HepG2 (cell line): ENCODE measurements at regions not wholly inside any gene's neighbourhood (a gene's known extent, or its start where the extent isn't known, plus 50 kb on each side); places are given as distances from the start of the nearest gene placed in this dataset.

ENCODE experiments used
- ATAC-seq: fragments of 200-7000 bp; cut with Tn5 transposase; 3 replicates; pipeline ENCODE4 v1.9.1; 2020; ENCODE audit warnings: mild to moderate bottlenecking, moderate library complexity
- BruUV-seq: library from RNA; stranded (reverse); fragments of 400-500 nt; replicated peaks from 2 replicates; lab custom pipeline; 2021; lab: Mats Ljungman, UMichigan
- CTCF ChIA-PET: fragments of 300-600 bp; formaldehyde crosslinking; extraction: SDS; loops from one replicate; lab custom pipeline; 2021; ENCODE audit warnings: low total read pairs, inconsistent platforms, low intra/inter-chr PET ratio; lab: Yijun Ruan, JAX
- POLR2A ChIA-PET: fragments of 350-600 bp; sonication (Branson Sonifier 250); formaldehyde crosslinking; loops from one replicate; lab custom pipeline; 2020; ENCODE audit warnings: antibody characterized with exemption, inconsistent platforms; lab: Yijun Ruan, JAX
- DNase-seq: peaks from one replicate; pipeline ENCODE4 v3.0.0-alpha.2; 2015; ENCODE audit warnings: low spot score
- FAIRE-seq: peaks from 3 replicates; lab custom pipeline; 2011; peaks lifted over from hg19 to GRCh38; lab: Jason Lieb, UNC
- H2AFZ ChIP-seq: one replicate; pipeline ENCODE4 v1.6.1; 2011; ENCODE audit warnings: low read length, inconsistent platforms
- H3K27ac ChIP-seq: fragments of 300-600 bp; 3 replicates; pipeline ENCODE4 v1.8.0; 2011; ENCODE audit warnings: mixed run types, mild to moderate bottlenecking, mixed read lengths, low read length, inconsistent platforms; ENCODE audit not compliant: insufficient read depth; ENCODE audit errors: extremely low read length
- H3K27me3 ChIP-seq, 2 experiments: fragments of 200-600 bp in 1 of 2; 2 replicates in 1 of 2; 3 replicates in 1 of 2; pipeline versions ENCODE4 v1.6.0 to v1.8.0; 2011; ENCODE audit warnings: low read length in 2 of 2, mild to moderate bottlenecking in 2 of 2, moderate library complexity in 2 of 2, inconsistent platforms in 1 of 2; ENCODE audit not compliant: insufficient read depth in 2 of 2, control insufficient read depth in 1 of 2
- H3K36me3 ChIP-seq, 2 experiments: fragments of 200-600 bp in 1 of 2; replicated peaks in 1 of 2; 2 replicates in 1 of 2; 3 replicates in 1 of 2; pipeline versions ENCODE4 v1.5.1 to v1.8.0; 2011; ENCODE audit warnings: low read length in 2 of 2, inconsistent platforms in 1 of 2; ENCODE audit not compliant: insufficient read depth in 2 of 2, control insufficient read depth in 1 of 2
- H3K4me1 ChIP-seq: 2 replicates; pipeline ENCODE4 v1.5.1; 2012; ENCODE audit warnings: low read length, inconsistent platforms; ENCODE audit not compliant: insufficient read depth
- H3K4me2 ChIP-seq: 2 replicates; pipeline ENCODE4 v1.6.0; 2011; ENCODE audit warnings: low read depth, low read length, inconsistent platforms
- H3K4me3 ChIP-seq, 3 experiments: fragments of 200-600 bp in 1 of 3; sonication (generic), shearing (Covaris generic) in 1 of 3; replicated peaks in 1 of 3; 2 replicates each; pipeline ENCODE4 v1.5.1; 2011 to 2016; ENCODE audit warnings: low read length in 3 of 3, inconsistent platforms in 2 of 3, low read depth in 2 of 3, mild to moderate bottlenecking in 2 of 3, control low read depth in 1 of 3, mixed read lengths in 1 of 3; ENCODE audit not compliant: insufficient read depth in 1 of 3
- H3K79me2 ChIP-seq: one replicate; pipeline ENCODE4 v1.6.1; 2011; ENCODE audit warnings: low read length, inconsistent platforms; ENCODE audit not compliant: insufficient read depth
- H3K9ac ChIP-seq: 2 replicates; pipeline ENCODE4 v1.6.0; 2011; ENCODE audit warnings: mild to moderate bottlenecking, low read depth, low read length, inconsistent platforms; ENCODE audit not compliant: insufficient read depth
- H3K9me3 ChIP-seq: 2 replicates; pipeline ENCODE4 v1.5.1; 2012; ENCODE audit warnings: mild to moderate bottlenecking, low read length
- H4K20me1 ChIP-seq: 2 replicates; pipeline ENCODE4 v1.6.0; 2011; ENCODE audit warnings: inconsistent platforms, mild to moderate bottlenecking, low read length, moderate library complexity; ENCODE audit not compliant: insufficient read depth
- REL ChIP-seq: sonication (generic); formaldehyde crosslinking; conservative IDR thresholded peaks from 2 replicates; pipeline ENCODE4 v1.8.0; 2022; ENCODE audit warnings: mild to moderate bottlenecking, missing genetic modification reagents, moderate library complexity
- SYNCRIP ChIP-seq: fragments of 200-400 bp; formaldehyde crosslinking; IDR thresholded peaks from 2 replicates; pipeline ENCODE4 v1.6.1; 2018; ENCODE audit warnings: mild to moderate bottlenecking, low read depth, low read length; ENCODE audit not compliant: insufficient read depth
- ZNF567 ChIP-seq: sonication (generic); formaldehyde crosslinking; IDR thresholded peaks from 2 replicates; pipeline ENCODE4 v1.8.1; 2023; ENCODE audit warnings: mild to moderate bottlenecking, missing genetic modification reagents, borderline replicate concordance
- ZNF720 ChIP-seq: sonication (generic); formaldehyde crosslinking; IDR thresholded peaks from 2 replicates; pipeline ENCODE4 v1.4.0; 2020; ENCODE audit warnings: missing genetic modification reagents
- WGBS: methylation state at CpG from one replicate; pipeline ENCODE4 v1.1.6; 2017; ENCODE audit warnings: low lambda C conversion rate; 5-methylcytosine and 5-hydroxymethylcytosine counted together
- in situ Hi-C: cut with HindIII; loops from 2 replicates; pipeline ENCODE4 v1.10.0; 2017; ENCODE audit warnings: low pct_unique_long_range_greater_than_20kb; ENCODE audit not compliant: extremely low pct_ligation_motif_present
- intact Hi-C: fragments of 100-400 bp; cut with micrococcal nuclease; formaldehyde crosslinking; loops from one replicate; pipeline ENCODE4 v1.10.0; 2022; ENCODE audit not compliant: unreplicated experiment
- TF ChIP-seq, protein P1 (sequence below): sonication (generic); formaldehyde crosslinking; IDR thresholded peaks from 2 replicates; pipeline ENCODE4 v1.8.0; 2022; ENCODE audit warnings: low read depth, missing genetic modification reagents
- TF ChIP-seq, protein P2 (sequence below): sonication (generic); formaldehyde crosslinking; IDR thresholded peaks from 2 replicates; pipeline ENCODE4 v1.4.0; 2020; ENCODE audit warnings: missing genetic modification reagents, mild to moderate bottlenecking, borderline replicate concordance

DNA sequence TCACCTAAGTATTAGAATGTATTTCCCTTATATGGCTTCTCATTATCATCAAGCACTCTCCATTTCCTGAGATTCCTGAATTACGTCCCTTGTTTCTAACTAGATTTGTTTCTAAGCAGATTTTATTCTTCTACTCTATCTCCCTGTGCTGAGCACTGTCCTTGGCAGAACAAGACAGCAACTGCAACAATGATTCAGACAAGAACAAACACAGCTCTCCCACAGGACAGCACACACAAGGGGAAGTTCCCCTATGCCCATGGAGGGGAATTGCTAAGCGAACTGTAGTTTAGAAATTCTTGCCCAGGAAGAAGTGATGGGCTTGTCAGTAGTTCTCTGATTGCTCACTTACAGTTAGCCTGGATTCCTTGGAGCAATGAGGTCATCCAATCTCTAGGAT is 759.9 kb downstream of the DTWD2 start (continued):
- no peak for TF ChIP-seq ZNF720 (CRISPR knock-in tag)
- TF ChIP-seq, protein P1, sequence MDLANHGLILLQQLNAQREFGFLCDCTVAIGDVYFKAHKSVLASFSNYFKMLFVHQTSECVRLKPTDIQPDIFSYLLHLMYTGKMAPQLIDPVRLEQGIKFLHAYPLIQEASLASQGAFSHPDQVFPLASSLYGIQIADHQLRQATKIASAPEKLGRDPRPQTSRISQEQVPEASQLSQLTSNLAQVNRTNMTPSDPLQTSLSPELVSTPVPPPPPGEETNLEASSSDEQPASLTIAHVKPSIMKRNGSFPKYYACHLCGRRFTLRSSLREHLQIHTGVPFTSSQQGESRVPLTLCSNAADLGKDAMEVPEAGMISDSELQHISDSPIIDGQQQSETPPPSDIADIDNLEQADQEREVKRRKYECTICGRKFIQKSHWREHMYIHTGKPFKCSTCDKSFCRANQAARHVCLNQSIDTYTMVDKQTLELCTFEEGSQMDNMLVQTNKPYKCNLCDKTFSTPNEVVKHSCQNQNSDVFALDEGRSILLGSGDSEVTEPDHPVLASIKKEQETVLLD (CRISPR knock-in tag) = no peak
- no peak for TF ChIP-seq REL (CRISPR knock-in tag)
- TF ChIP-seq, protein P2, sequence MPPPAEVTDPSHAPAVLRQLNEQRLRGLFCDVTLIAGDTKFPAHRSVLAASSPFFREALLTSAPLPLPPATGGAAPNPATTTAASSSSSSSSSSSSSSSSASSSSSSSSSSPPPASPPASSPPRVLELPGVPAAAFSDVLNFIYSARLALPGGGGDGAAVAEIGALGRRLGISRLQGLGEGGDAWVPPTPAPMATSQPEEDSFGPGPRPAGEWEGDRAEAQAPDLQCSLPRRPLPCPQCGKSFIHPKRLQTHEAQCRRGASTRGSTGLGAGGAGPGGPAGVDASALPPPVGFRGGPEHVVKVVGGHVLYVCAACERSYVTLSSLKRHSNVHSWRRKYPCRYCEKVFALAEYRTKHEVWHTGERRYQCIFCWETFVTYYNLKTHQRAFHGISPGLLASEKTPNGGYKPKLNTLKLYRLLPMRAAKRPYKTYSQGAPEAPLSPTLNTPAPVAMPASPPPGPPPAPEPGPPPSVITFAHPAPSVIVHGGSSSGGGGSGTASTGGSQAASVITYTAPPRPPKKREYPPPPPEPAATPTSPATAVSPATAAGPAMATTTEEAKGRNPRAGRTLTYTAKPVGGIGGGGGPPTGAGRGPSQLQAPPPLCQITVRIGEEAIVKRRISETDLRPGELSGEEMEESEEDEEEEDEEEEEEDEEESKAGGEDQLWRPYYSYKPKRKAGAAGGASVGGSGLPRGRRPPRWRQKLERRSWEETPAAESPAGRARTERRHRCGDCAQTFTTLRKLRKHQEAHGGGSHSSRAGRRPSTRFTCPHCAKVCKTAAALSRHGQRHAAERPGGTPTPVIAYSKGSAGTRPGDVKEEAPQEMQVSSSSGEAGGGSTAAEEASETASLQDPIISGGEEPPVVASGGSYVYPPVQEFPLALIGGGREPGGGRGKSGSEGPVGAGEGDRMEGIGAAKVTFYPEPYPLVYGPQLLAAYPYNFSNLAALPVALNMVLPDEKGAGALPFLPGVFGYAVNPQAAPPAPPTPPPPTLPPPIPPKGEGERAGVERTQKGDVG (CRISPR knock-in tag) = no peak

DNA sequence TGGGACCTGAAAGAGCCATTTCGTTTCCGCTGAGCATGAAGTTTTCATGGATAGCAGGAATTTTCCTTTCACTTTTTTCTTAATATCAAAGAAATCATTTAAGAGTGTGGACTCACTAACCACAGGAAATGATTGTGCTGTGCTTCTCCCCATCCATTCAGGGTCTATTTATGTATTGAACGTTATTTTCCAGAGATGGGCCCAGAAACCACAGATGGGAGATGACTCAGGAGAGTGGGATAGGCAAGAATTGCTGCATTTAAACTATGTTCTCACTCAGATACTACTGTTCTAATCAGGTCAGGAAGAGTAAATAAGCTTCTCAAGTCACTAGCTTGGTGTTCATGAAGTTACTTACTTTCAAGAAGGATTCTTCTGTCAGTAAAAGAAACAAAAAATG is 763.8 kb downstream of the DTWD2 start:
- POLR2A ChIA-PET = no interaction called here
- Histone ChIP-seq H3K79me2 (no peaks in the 10 kb centered on the region), H3K36me3 (no peaks in the 10 kb centered on the region), H3K27ac (no peak overlapping the region), H3K27me3 (no peaks in the 10 kb centered on the region; a peak in 1 of 5 replicates), H3K4me1 (no peaks in the 10 kb centered on the region), H4K20me1 (no peaks in the 10 kb centered on the region), H3K4me2 (no peak overlapping the region), H2AFZ (no peak overlapping the region), H3K4me3 (no peak overlapping the region), H3K9me3 (no peaks in the 10 kb centered on the region), H3K9ac (no peak overlapping the region)
- in situ Hi-C loops (no loop called here), intact Hi-C loops (no loop called here)
- FAIRE-seq = no peak
- no peak for TF ChIP-seq SYNCRIP
- TF ChIP-seq ZNF567 (CRISPR knock-in tag) = no peak
- BruUV-seq = no TSS peak
- WGBS = under 1% methylated on average over 3 of the region's 3 CpGs
- no peak for DNase-seq
- CTCF ChIA-PET = no interaction called here
- ATAC-seq = no peak
